ENCODE measurements at regions not wholly inside any gene's neighbourhood (a gene's known extent, or its start where the extent isn't known, plus 50 kb on each side); places are given as distances from the start of the nearest gene placed in this dataset.
A peak's percentile ranks its signal among the peaks of the same experiment; 100 is the strongest.
"Not testable (repeated sequence)": the region's sequence is repeated elsewhere in the genome, so short reads cannot be mapped to it uniquely, and the experiment has no call there.

GRCh38 chr5:89307972-89308371 lies 425.0 kb upstream of the MEF2C start:
- TF ChIP-seq CTCF (IDR thresholded peaks at IDR 0.05; ENCODE audit: insufficient read depth, low read length, poor library complexity, severe bottlenecking), result no peak
- H3K27me3 ChIP-seq (replicated peaks; ENCODE audit: control insufficient read depth, insufficient read depth, low read length), result no peaks in the 10 kb centered on the region
- no peak overlapping the region for H3K4me3 ChIP-seq (replicated peaks; ENCODE audit: low read depth, low read length)
- no peaks in the 10 kb centered on the region for H3K36me3 ChIP-seq (ENCODE audit: control insufficient read depth, insufficient read depth, low read length)
- DNase-seq (ENCODE audit: extremely low read depth, insufficient read length), result no peak

DNA sequence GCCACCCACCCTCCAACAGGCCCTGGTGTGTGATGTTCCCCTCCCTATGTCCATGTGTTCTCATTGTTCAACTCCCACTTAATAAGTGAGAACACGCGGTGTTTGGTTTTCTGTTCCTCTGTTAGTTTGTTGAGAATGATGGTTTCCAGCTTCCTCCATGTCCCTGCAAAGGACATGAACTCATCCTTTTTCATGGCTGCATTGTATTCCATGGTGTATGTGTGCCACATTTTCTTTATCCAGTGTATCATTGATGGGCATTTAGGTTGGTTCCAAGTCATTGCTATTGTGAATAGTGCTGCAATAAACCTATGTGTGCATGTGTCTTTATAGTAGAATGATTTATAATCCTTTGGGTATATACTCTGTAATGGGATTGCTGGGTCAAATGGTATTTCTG lies 424.2 kb upstream of the MEF2C start:
- H3K27me3 ChIP-seq (replicated peaks; ENCODE audit: control insufficient read depth, insufficient read depth, low read length); H3K36me3 ChIP-seq (ENCODE audit: control insufficient read depth, insufficient read depth, low read length): not testable (repeated sequence)

DNA sequence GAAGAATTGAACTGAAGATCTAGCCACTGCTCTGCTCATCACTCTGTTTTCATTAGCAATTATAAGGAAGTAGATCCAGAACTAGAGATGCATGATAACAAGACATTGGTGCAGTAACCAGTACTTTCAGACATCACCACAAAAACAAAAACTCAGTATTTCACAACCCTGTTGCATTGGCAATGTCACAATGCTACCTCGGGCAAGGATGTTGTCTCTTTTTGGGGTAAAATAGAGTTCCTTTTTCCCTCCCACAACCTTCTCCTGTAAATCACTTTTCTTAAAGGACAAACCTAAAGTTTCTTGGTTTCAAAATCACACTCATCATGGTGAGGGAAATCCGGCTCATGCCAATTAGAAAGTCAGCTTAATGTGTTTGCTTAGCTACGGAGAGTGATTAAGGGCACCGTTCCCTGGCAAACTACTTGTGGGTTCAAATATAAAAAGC lies 420.1 kb upstream of the MEF2C start:
- TF ChIP-seq CTCF (IDR thresholded peaks at IDR 0.05; ENCODE audit: insufficient read depth, low read length, poor library complexity, severe bottlenecking), result no peak
- peak; percentile 72 for DNase-seq (ENCODE audit: extremely low read depth, insufficient read length)
- H3K36me3 ChIP-seq (ENCODE audit: control insufficient read depth, insufficient read depth, low read length), result no peaks in the 10 kb centered on the region
- no peak overlapping the region for H3K4me3 ChIP-seq (replicated peaks; ENCODE audit: low read depth, low read length)
- H3K27me3 ChIP-seq (replicated peaks; ENCODE audit: control insufficient read depth, insufficient read depth, low read length), result no peaks in the 10 kb centered on the region

More for the DNA sequence above, 424.2 kb upstream of the MEF2C start:
- H3K4me3 ChIP-seq (replicated peaks; ENCODE audit: low read depth, low read length); DNase-seq (ENCODE audit: extremely low read depth, insufficient read length): not testable (repeated sequence)

GRCh38 chr5:89302102-89302891 lies 419.3 kb upstream of the MEF2C start:
- no peak for TF ChIP-seq CTCF (IDR thresholded peaks at IDR 0.05; ENCODE audit: insufficient read depth, low read length, poor library complexity, severe bottlenecking)

GRCh38 chr5:89301321-89302025 lies 418.5 kb upstream of the MEF2C start:
- DNase-seq (ENCODE audit: extremely low read depth, insufficient read length), result peak; percentile 74
- Histone ChIP-seq H3K27me3 (replicated peaks; ENCODE audit: control insufficient read depth, insufficient read depth, low read length) (no peaks in the 10 kb centered on the region), H3K36me3 (ENCODE audit: control insufficient read depth, insufficient read depth, low read length) (no peaks in the 10 kb centered on the region), H3K4me3 (replicated peaks; ENCODE audit: low read depth, low read length) (peak overlapping the region; percentile 52)
- no peak for TF ChIP-seq CTCF (IDR thresholded peaks at IDR 0.05; ENCODE audit: insufficient read depth, low read length, poor library complexity, severe bottlenecking)

More at GRCh38 chr5:89302102-89302891, 419.3 kb upstream of the MEF2C start:
- H3K36me3 ChIP-seq (ENCODE audit: control insufficient read depth, insufficient read depth, low read length), result no peaks in the 10 kb centered on the region
- no peak for DNase-seq (ENCODE audit: extremely low read depth, insufficient read length)
- peak overlapping the region; percentile 45 for H3K4me3 ChIP-seq (replicated peaks; ENCODE audit: low read depth, low read length)
- no peaks in the 10 kb centered on the region for H3K27me3 ChIP-seq (replicated peaks; ENCODE audit: control insufficient read depth, insufficient read depth, low read length)

DNA sequence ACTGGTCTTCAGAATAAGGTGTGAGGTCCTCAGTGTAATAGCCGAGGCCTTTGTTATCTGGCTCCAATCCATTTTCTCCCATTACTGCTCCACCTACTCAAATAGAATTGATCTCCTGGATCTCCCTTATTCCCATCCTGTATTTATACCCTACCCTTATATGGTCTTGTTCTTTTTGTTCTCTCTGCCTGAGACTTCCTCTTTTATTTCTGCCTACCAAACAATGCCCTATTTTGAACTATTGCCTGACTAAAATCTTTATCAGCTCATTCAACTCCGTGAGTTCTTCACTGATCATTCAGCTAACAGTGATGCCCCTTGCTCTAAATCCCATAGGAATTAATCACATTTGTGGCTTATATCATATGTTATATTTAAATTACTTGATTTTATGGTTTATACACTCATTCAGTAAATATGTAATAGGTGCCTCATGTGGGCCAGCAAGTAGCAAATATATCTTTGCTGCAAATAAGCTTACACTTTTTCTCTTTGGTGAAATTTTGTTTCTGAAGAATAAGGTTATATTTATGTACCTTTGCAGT lies 417.5 kb upstream of the MEF2C start:
- H3K36me3 ChIP-seq (ENCODE audit: control insufficient read depth, insufficient read depth, low read length), result no peaks in the 10 kb centered on the region
- no peak for TF ChIP-seq CTCF (IDR thresholded peaks at IDR 0.05; ENCODE audit: insufficient read depth, low read length, poor library complexity, severe bottlenecking)
- H3K27me3 ChIP-seq (replicated peaks; ENCODE audit: control insufficient read depth, insufficient read depth, low read length), result no peaks in the 10 kb centered on the region
- H3K4me3 ChIP-seq (replicated peaks; ENCODE audit: low read depth, low read length), result peak overlapping the region; percentile 52
- DNase-seq (ENCODE audit: extremely low read depth, insufficient read length), result no peak
